A673 (cell line): ENCODE measurements at regions not wholly inside any gene's neighbourhood (a gene's known extent, or its start where the extent isn't known, plus 50 kb on each side); places are given as distances from the start of the nearest gene placed in this dataset.

Source experiments
- BruUV-seq: library from RNA; stranded (reverse); fragments of 400-500 nt; replicated peaks from 2 replicates; lab custom pipeline; 2021; lab: Mats Ljungman, UMichigan
- CTCF ChIA-PET: fragments of 300-600 bp; sonication (Branson Sonifier 250); formaldehyde crosslinking; loops from one replicate; lab custom pipeline; 2022; ENCODE audit warnings: antibody characterized with exemption; lab: Charles Lee
- POLR2A ChIA-PET: fragments of 300-600 bp; sonication (Branson Sonifier 250); formaldehyde crosslinking; loops from one replicate; lab custom pipeline; 2022; ENCODE audit warnings: antibody characterized with exemption; ENCODE audit not compliant: low non-redundant PET; lab: Charles Lee
- DNase-seq: peaks from one replicate; pipeline ENCODE4 v3.0.0-alpha.2; 2015; ENCODE audit warnings: low spot score
- H3K27ac ChIP-seq: fragments of 200-600 bp; sonication (generic); 2 replicates; pipeline ENCODE4 v1.5.1; 2016; ENCODE audit warnings: mixed run types, low read depth, mild to moderate bottlenecking, mixed read lengths, antibody characterized with exemption, low read length; ENCODE audit not compliant: poor library complexity, severe bottlenecking
- H3K27me3 ChIP-seq: fragments of 200-600 bp; sonication (generic); replicated peaks from 2 replicates; pipeline ENCODE4 v1.6.1; 2017; ENCODE audit warnings: mixed run types, low read depth, mild to moderate bottlenecking, mixed read lengths, antibody characterized with exemption, low read length; ENCODE audit not compliant: insufficient read depth, poor library complexity
- H3K36me3 ChIP-seq: fragments of 200-600 bp; sonication (generic); 2 replicates; pipeline ENCODE4 v1.6.1; 2016; ENCODE audit warnings: mixed run types, mild to moderate bottlenecking, mixed read lengths, antibody characterized with exemption, low read length; ENCODE audit not compliant: insufficient read depth, poor library complexity, severe bottlenecking
- H3K4me1 ChIP-seq: fragments of 200-600 bp; sonication (generic); 2 replicates; pipeline ENCODE4 v1.6.1; 2017; ENCODE audit warnings: mixed run types, mild to moderate bottlenecking, mixed read lengths, antibody characterized with exemption, low read length; ENCODE audit not compliant: insufficient read depth, poor library complexity, severe bottlenecking
- H3K4me3 ChIP-seq: fragments of 200-600 bp; sonication (generic); 2 replicates; pipeline ENCODE4 v1.5.1; 2016; ENCODE audit warnings: low read depth, mixed run types, mild to moderate bottlenecking, mixed read lengths, low read length; ENCODE audit not compliant: poor library complexity, severe bottlenecking
- H3K9me3 ChIP-seq: fragments of 200-600 bp; sonication (generic); 2 replicates; pipeline ENCODE4 v1.6.1; 2016; ENCODE audit warnings: mixed run types, low read depth, mild to moderate bottlenecking, mixed read lengths, antibody characterized with exemption, low read length; ENCODE audit not compliant: poor library complexity, severe bottlenecking
- CTCF ChIP-seq: fragments of 300-800, 200-600 bp; sonication (generic); conservative IDR thresholded peaks from 2 replicates; pipeline ENCODE4 v1.5.1; 2017; ENCODE audit warnings: low read depth, mild to moderate bottlenecking, antibody characterized with exemption, low read length, moderate library complexity, mixed read lengths
- EZH2 ChIP-seq: fragments of 200-600 bp; sonication (generic); IDR thresholded peaks from 2 replicates; pipeline ENCODE4 v1.6.1; 2017; ENCODE audit warnings: borderline replicate concordance, low read depth, mild to moderate bottlenecking, mixed read lengths, antibody characterized with exemption, low read length; ENCODE audit not compliant: poor library complexity, severe bottlenecking
- intact Hi-C: fragments of 100-400 bp; cut with micrococcal nuclease; formaldehyde crosslinking; loops from one replicate; pipeline ENCODE4 v1.10.0; 2022; ENCODE audit not compliant: unreplicated experiment

- Histone ChIP-seq H3K27ac (no peak overlapping the region), H3K4me3 (no peak overlapping the region), H3K9me3 (no peaks in the 10 kb centered on the region), H3K36me3 (no peaks in the 10 kb centered on the region), H3K27me3 (no peaks in the 10 kb centered on the region), H3K4me1 (peaks cover 22% of the 10 kb centered on the region)
- DNase-seq = no peak
- ChIA-PET CTCF (no interaction called here), POLR2A (no interaction called here)
- TF ChIP-seq CTCF (no peak), EZH2 (no peak)
- intact Hi-C loops = no loop called here
- BruUV-seq = no TSS peak
These were observed 102.3 kb downstream of the SLC25A47 start for GRCh38 chr14:100425429-100425827.

GRCh38 chr14:100426314-100426713 is 103.2 kb downstream of the SLC25A47 start:
- Histone ChIP-seq H3K9me3 (no peaks in the 10 kb centered on the region), H3K27ac (no peak overlapping the region), H3K4me3 (no peak overlapping the region), H3K36me3 (no peaks in the 10 kb centered on the region), H3K4me1 (peaks cover 22% of the 10 kb centered on the region), H3K27me3 (no peaks in the 10 kb centered on the region)
- no peak for DNase-seq
- no peak for TF ChIP-seq CTCF
- no peak for TF ChIP-seq EZH2
- CTCF ChIA-PET = no interaction called here
- no TSS peak for BruUV-seq
- intact Hi-C loops = no loop called here
- POLR2A ChIA-PET = no interaction called here

GRCh38 chr14:100427166-100427565 is 104.0 kb downstream of the SLC25A47 start:
- Histone ChIP-seq H3K27ac (no peak overlapping the region), H3K4me1 (peaks cover 22% of the 10 kb centered on the region), H3K36me3 (no peaks in the 10 kb centered on the region), H3K27me3 (no peaks in the 10 kb centered on the region), H3K9me3 (no peaks in the 10 kb centered on the region), H3K4me3 (no peak overlapping the region)
- no peak for DNase-seq
- POLR2A ChIA-PET = interaction anchor here (0.5 kb wide), 1 partner anchor 19 kb away, joined by 8 read pairs; no protein-coding TSS in a partner anchor
- TF ChIP-seq EZH2 = no peak
- no peak for TF ChIP-seq CTCF
- no TSS peak for BruUV-seq
- CTCF ChIA-PET = no interaction called here
- intact Hi-C loops = no loop called here
